Omental fat pad (tissue), 3 donors: ENCODE measurements at regions not wholly inside any gene's neighbourhood (a gene's known extent, or its start where the extent isn't known, plus 50 kb on each side); places are given as distances from the start of the nearest gene placed in this dataset.

Experiments
- ATAC-seq: fragments of 150-250 bp; one replicate; pipeline ENCODE4 v1.9.1; 2016; ENCODE audit warnings: mild to moderate bottlenecking, moderate library complexity; ENCODE audit not compliant: low FRiP score
- DNase-seq: peaks from one replicate; pipeline ENCODE4 v3.0.0-alpha.2; 2019; ENCODE audit warnings: low spot score
- TF ChIP-seq, protein P1 (sequence below), 3 donors: fragments of 450-650 bp; IDR thresholded peaks; one replicate each; pipeline ENCODE4 v1.5.1; 2016 to 2017; ENCODE audit warnings: antibody characterized with exemption in 3 of 3, mild to moderate bottlenecking in 3 of 3, moderate library complexity in 2 of 3

DNA sequence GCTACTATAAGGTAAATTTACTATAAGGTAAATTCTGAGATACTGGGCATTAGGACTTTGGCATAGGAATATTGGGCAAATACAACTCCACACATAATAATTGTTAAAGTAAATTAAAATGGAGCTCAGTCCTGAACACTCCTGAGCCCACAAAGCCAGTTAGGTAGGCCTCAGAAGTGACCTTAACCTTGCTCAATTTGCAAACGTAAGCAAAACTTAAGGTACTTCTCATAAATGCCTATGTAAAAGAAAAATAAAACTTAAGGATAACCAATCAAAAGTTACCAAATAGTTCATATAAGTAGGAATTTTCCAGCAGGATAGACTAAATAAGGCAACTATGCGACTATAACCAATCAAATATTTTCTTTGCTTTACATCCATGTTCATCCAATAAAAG, 197.7 kb downstream of the MC4R start:
- DNase-seq (no peak), ATAC-seq (no peak)
- TF ChIP-seq, protein P1, sequence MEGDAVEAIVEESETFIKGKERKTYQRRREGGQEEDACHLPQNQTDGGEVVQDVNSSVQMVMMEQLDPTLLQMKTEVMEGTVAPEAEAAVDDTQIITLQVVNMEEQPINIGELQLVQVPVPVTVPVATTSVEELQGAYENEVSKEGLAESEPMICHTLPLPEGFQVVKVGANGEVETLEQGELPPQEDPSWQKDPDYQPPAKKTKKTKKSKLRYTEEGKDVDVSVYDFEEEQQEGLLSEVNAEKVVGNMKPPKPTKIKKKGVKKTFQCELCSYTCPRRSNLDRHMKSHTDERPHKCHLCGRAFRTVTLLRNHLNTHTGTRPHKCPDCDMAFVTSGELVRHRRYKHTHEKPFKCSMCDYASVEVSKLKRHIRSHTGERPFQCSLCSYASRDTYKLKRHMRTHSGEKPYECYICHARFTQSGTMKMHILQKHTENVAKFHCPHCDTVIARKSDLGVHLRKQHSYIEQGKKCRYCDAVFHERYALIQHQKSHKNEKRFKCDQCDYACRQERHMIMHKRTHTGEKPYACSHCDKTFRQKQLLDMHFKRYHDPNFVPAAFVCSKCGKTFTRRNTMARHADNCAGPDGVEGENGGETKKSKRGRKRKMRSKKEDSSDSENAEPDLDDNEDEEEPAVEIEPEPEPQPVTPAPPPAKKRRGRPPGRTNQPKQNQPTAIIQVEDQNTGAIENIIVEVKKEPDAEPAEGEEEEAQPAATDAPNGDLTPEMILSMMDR (IDR thresholded peaks at IDR 0.05) = no peak

DNA sequence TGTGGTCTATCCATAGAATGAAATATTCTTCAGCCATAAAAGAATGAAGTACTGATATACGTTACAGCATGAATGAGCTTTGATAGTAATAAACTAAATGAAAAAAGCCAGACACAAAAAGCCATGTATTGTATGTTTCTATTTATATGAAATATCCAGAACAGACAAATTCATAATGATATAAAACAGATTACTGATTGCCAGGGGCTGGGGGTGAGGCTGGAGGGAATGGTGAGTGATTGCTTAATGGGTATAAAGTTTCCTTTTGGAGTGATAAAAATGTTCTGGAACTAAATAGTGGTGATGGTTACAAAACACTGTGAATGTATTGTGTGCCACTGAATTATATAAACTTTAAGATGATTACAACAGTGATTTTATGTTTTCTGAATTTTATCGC, 200.5 kb downstream of the MC4R start:
- TF ChIP-seq, protein P1 (IDR thresholded peaks at IDR 0.05) = no peak
- DNase-seq (no peak), ATAC-seq (no peak)

DNA sequence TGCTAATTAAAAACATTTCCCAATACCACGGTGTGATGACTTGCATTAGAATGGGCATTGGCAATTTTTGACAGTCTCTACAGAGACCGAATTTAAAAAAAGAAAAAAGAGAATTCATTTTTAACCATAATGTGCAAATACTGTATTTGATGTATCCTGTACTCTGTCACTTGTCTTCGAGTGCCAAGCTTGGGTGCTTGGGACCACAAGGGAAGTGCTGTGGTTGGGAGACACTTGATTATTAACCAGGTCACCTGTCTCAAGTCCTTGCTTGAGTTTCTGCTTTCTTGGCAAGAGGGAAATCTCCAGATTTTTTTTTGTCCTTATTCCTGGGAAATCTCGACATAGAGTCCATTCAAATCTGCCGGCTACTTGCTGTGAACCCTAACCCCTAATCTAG, 209.0 kb downstream of the MC4R start:
- ATAC-seq (no peak), DNase-seq (no peak)
- TF ChIP-seq, protein P1 (IDR thresholded peaks at IDR 0.05) = no peak

DNA sequence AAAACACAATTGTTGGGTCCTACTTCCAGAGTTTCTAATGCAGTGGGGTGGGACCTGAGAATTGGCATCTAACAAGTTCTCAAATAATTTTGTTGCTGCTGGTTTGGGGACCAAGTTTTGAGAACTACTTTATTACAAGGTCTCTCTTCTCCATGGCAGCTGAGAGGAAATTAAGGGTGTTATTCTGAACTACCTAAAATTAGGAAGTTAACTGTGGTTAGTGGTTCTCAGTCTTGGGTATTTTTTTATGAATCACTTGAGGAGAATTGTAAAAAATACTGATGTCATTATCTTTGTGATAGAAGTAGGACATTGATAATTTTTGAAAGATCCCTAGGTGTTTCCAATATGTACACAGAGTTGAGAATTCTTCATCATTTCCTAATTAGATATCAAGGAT, 210.2 kb downstream of the MC4R start:
- TF ChIP-seq, protein P1 (IDR thresholded peaks at IDR 0.05) = no peak
- no peak for ATAC-seq
- no peak for DNase-seq

DNA sequence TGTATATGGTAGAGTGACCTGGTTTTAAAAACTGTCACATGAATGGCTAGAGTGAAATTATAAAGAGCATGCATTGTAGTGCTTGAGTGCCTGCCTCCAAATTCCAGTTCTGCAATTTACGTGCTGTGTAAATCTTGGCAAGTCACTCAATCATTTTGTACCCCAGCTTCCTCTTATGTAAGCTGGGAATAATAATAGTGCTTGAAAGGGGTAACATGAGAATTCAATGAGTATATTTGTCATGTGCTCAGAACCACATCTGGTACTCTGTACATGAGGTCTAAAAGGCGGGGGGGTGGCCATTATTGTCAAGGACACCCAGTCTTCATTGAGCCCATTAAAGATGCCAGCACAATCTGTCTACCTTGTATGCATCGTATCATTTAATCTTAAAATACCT, 214.8 kb downstream of the MC4R start:
- TF ChIP-seq, protein P1 (IDR thresholded peaks at IDR 0.05) = no peak
- DNase-seq = no peak
- no peak for ATAC-seq

DNA sequence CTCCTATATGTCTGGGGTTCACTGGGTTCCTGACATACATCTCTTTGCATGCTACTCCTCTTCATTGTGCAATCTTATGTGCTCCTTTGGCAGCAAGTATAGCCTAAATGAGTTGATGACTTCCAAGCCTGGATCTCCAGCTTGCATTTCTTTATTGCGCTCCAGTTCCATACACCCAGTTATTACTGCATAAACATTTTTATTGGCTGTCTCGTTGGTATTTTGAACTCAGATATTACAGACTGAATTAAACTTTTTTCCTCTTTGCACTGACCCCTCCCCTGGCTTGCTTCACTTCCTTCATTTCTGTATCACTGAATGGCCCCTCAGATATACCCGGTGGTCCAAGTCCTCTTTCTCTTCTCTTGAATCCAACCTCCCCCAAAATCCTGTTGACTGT, 219.2 kb downstream of the MC4R start:
- DNase-seq = no peak
- ATAC-seq = no peak
- TF ChIP-seq, protein P1 (IDR thresholded peaks at IDR 0.05) = no peak

DNA sequence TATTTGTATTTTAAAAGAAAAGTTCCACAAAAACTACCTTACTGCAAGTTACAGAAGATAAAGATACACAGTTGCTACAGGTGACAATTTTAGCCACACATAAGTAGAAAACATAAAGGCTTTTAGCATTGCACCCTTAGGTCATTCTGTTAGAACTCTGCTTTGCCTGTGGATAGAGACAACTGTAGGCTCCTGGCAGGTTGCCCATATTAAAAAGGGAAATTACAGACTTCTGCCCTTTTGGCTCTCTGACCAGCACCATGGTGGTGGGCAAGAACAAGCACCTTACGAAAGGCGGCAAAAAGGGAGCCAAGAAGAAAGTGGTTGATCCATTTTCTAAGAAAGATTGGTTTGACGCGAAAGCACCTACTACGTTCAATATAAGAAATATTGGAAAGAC, 223.3 kb downstream of the MC4R start:
- TF ChIP-seq, protein P1 (IDR thresholded peaks at IDR 0.05) = no peak
- ATAC-seq (no peak), DNase-seq (no peak)
